ENCODE measurements at regions not wholly inside any gene's neighbourhood (a gene's known extent, or its start where the extent isn't known, plus 50 kb on each side); places are given as distances from the start of the nearest gene placed in this dataset.

- DNase-seq, result no peak
These were observed 91.5 kb upstream of the BEND6 start for GRCh38 chr6:56863366-56863765.

- no peak for DNase-seq
These were observed 92.3 kb upstream of the BEND6 start for GRCh38 chr6:56862415-56863175.

- DNase-seq, result no peak
These were observed 94.4 kb upstream of the BEND6 start for GRCh38 chr6:56860475-56860874.

- DNase-seq, result no peak
These were observed 98.8 kb upstream of the BEND6 start for GRCh38 chr6:56856036-56856580.

GRCh38 chr6:56854086-56854485 lies 100.8 kb upstream of the BEND6 start:
- DNase-seq, result no peak

GRCh38 chr6:56853541-56853940 lies 101.4 kb upstream of the BEND6 start:
- DNase-seq, result no peak

- no peak for DNase-seq
These were observed 102.5 kb upstream of the BEND6 start for GRCh38 chr6:56852260-56853010.

- DNase-seq, result peak; percentile 52 to 95
These were observed 103.2 kb upstream of the BEND6 start for GRCh38 chr6:56851541-56852259.

GRCh38 chr6:56851074-56851473 lies 103.8 kb upstream of the BEND6 start:
- peak in 1 of 2 donors; percentile 47 for DNase-seq

- peak in 1 of 2 donors; percentile 26 for DNase-seq
These were observed 104.3 kb upstream of the BEND6 start for GRCh38 chr6:56850626-56851025.

GRCh38 chr6:56849896-56850295 lies 105.0 kb upstream of the BEND6 start:
- DNase-seq, result peak; percentile 30 to 55

- no peak for DNase-seq
These were observed 106.8 kb upstream of the BEND6 start for GRCh38 chr6:56848105-56848504.

- no peak for DNase-seq
These were observed 109.9 kb upstream of the BEND6 start for GRCh38 chr6:56845032-56845431.

- peak; percentile 75 to 87 for DNase-seq
These were observed 111.2 kb upstream of the BEND6 start for GRCh38 chr6:56843476-56844349.

GRCh38 chr6:56842686-56843475 lies 112.0 kb upstream of the BEND6 start:
- DNase-seq, result peak; percentile 38 to 66

GRCh38 chr6:56841751-56842150 lies 113.2 kb upstream of the BEND6 start:
- no peak for DNase-seq

- DNase-seq, result no peak
These were observed 113.5 kb upstream of the BEND6 start for GRCh38 chr6:56841381-56841749.

GRCh38 chr6:56840467-56841380 lies 114.2 kb upstream of the BEND6 start:
- DNase-seq, result peak in 1 of 2 donors; percentile 68

GRCh38 chr6:56839533-56840183 lies 115.2 kb upstream of the BEND6 start:
- DNase-seq, result no peak

- DNase-seq, result no peak
These were observed 115.9 kb upstream of the BEND6 start for GRCh38 chr6:56838965-56839364.
